HG03378 (cell line): ENCODE measurements at regions not wholly inside any gene's neighbourhood (a gene's known extent, or its start where the extent isn't known, plus 50 kb on each side); places are given as distances from the start of the nearest gene placed in this dataset.
"Not testable (repeated sequence)": the region's sequence is repeated elsewhere in the genome, so short reads cannot be mapped to it uniquely, and the experiment has no call there.

Source experiments
- ATAC-seq: cut with Tn5 transposase; IDR thresholded peaks from one replicate; pipeline ENCODE4 v1.9.1; 2021; ENCODE audit warnings: mild to moderate bottlenecking, moderate library complexity; ENCODE audit not compliant: unreplicated experiment

DNA sequence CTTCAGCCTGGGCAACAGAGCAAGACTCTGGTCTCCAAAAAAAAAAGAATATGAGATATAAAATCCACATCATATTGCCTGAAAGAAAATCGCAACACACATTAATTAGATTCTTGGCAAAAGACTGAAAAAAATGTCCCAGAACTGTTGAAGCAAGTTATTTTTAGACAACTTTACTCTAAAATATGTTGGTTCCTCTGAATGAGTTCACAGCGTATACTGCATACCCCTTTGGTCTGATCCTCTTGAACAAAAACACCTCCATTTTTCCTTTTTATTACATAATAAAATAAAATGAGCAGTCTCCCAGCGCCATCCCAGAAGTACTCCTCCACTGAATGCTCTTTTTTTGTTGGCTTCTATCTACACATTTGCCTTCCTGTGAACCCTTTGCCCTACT is 126.0 kb upstream of the TMEM170B start:
- no peak for ATAC-seq

DNA sequence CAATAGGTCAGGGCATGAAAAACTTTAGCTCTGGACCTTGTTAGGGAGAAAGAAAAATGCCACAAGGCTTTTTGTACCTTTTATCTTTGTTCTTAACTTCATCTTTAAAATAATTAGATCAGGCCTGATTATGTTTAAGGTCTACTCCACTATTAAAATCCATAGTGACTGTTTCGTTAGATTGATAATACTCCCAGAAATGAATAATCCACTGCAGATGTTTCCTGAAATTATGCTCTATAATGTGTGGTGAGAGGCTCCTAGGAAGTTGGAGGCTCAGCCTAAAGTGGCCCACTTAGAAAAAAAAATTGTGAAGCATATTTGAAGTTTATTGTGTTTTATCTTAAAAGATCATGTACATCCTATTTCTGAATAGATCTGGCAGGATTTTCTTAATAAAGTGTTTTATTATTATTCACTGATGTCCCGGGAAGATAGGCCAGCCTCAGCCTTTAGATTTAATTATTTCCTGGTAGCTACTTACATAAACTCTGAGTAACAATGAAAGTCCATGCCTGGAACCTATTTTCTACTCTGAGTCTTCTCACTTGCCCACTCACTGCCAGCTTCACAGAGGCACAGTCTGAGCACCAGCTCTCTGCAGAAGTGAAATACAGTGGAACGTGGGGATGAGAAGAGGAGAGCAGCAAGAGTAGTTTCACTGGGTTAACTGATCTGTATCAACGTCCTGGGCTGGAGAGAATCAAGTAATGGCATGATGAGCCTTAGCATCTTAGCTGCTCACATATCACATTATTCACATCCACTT is 126.8 kb upstream of the TMEM170B start:
- ATAC-seq = peak; percentile 55

- ATAC-seq = no peak
Measured at GRCh38 chr6:11409371-11409770, 128.2 kb upstream of the TMEM170B start.

GRCh38 chr6:11407414-11407813 is 130.1 kb upstream of the TMEM170B start:
- ATAC-seq = no peak

DNA sequence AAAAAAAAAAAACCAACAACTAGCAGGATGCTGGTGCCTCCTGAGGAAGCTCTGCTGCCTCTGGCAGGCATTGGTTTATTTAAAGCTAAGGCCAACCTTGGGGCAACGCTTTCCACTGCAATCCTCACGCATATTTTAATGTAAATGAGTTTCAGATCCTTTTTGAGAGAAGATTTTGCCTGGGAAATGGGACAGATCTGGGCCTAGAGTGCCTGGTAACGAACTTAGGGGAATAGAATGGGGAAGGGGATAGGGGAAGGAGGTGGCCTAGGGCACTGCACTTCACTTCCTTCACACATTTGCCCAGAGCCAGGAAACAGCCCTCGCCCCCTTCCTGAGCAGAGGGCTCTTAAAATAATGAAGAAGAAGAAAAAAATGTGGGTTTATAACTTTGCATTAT is 132.7 kb upstream of the TMEM170B start:
- no peak for ATAC-seq

- no peak for ATAC-seq
Measured at GRCh38 chr6:11404081-11404480, 133.5 kb upstream of the TMEM170B start.

DNA sequence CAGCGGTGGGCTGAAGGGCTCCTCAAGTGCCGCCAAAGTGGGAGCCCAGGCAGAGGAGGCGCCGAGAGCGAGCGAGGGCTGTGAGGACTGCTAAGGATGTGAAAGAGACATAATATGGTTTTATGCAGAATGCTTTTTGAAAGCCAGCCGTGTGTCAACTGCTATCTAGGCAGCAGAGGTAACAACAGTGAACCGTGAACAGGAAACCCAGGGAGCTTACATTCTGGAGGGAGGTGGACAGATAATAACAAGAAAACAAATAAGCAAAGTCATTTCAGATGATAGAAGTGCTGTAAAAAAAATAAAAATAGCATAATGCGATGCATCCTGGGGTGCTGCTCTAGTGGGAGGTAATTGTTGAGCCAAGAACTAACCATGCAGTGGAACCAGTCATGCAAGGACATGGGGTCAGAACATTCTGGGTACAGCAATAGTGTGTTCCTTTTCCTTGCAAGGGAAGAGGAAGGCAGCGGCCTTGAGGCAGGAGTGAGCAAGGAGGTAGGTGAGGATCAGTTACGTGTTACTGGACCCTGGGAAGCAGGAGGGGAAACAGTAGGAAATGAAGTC is 134.4 kb upstream of the TMEM170B start:
- no peak for ATAC-seq

- ATAC-seq = not testable (repeated sequence)
Measured at GRCh38 chr6:11402581-11402980, 135.0 kb upstream of the TMEM170B start.

DNA sequence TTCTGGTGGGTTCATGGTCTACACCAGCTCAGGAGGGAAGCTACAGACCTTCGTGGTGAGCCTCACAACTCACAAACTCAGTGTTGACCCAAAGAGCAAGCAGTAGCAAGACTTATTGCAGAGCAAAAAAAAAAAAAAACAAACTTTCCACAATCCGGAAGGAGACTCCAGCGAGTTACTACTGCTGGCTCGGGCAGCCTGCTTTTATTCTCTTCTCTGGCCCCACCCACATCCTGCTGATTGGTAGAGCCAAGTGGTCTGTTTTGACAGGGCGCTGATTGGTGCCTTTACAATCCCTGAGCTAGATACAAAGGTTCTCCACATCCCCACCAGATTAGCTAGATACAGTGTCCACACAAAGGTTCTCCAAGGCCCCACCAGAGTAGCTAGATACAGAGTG is 135.6 kb upstream of the TMEM170B start:
- ATAC-seq = not testable (repeated sequence)

DNA sequence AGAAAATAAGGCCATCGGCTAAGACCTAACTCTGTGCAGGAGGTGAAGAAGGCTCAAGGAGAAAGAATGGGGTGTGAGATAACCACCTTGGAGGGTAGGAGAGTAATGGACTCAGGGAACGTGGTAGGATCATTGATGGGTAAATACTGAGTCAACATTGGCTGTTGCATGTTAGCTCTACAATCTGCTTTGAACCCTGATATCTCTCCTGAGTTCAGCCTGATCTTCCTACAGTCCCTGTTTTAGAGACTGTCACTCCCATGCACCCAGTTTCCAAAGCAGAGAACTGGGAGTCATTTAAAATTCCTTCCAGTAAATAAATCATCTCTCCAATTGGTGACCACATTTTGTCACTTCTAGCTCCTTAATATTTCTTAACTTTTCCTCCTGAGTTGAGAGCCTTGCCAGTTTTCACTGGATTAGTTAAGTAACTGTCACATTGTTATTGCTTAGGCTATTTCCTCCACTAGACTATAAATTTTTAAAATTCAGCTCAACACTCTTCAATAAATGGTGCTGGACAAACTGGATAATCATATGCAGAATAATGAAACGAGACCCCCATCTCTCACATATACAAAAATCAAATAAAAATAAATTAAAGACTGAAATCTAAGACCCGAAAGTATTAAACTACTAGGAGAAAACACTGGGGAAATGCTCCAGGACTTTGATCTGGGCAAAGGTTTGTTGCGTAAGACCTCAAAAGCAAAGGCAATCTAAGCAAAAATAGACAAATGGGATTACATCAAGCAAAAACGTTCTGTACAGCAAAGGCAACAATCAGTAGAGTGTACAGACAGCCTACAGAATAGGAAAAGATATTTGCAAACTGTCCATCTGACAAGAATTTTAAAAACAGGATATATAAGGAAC is 138.9 kb upstream of the TMEM170B start:
- no peak for ATAC-seq

GRCh38 chr6:11397622-11398450 is 139.7 kb upstream of the TMEM170B start:
- no peak for ATAC-seq

- ATAC-seq = no peak
Measured at GRCh38 chr6:11396860-11397259, 140.7 kb upstream of the TMEM170B start.

GRCh38 chr6:11393713-11394627 is 143.6 kb upstream of the TMEM170B start:
- peak; percentile 67 for ATAC-seq

GRCh38 chr6:11392778-11393507 is 144.6 kb upstream of the TMEM170B start:
- ATAC-seq = no peak

GRCh38 chr6:11391934-11392777 is 145.4 kb upstream of the TMEM170B start:
- ATAC-seq = no peak

DNA sequence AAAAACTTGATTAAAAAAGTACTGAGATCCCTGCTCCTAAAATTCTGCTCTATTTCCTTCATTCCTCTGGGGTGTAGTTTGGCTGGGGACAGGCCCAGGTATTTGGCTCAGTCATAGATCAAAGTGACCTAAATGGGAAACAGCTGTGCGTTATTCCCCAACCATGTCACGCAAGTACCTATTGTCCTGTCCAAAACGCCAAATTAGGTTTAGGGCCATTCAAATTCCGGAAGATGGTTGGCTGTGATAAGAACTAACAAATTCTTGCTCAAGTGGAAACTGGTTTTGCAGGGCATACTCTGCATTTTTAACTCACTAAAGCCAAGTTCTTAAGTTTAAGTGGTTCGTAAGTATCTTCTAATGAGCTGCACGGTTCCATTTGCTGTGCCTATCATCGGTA is 147.6 kb upstream of the TMEM170B start:
- ATAC-seq = no peak

DNA sequence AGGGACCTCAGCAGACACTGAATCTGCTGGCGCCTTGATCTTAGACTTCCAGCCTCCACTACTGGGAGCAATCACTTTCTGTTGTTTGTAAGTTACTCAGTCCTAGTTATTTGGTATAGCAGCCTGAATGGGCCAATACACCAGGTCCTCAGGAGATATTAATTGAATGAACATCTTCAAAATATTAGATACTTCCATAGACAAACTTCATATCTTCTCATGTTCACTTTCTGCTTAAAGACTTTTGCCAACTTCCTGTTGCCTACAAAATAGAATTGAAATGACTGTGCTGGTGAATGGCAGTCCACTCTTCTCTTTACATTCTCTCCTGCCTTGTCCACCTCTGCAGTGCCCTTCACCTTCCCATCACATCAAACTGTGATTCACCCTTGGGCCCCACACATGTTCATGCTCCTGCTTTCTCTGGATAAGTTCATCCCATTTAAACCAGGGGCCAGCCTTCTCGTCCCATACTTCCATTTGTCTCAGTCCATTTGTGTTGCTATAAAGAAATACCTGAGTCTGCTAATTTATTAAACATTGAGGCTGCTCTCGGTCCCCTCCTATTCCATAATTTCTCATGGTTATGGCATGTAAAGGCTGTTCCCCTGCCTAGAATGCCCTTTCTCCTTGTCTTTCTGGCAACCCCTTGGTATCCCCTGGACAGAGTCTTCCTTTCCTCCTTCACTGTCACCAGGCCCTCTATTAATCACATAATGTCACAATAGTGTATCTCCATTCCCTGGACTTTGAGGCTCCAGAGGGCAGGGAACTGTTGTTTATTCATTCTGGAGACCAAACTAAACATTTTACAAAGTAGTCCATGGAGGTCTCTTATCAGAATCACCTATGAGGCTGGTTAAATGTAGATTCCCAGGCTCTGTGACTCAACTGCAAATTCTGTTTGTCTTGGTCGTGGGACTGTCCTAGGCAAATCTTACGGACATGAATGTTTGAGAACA is 148.3 kb upstream of the TMEM170B start:
- no peak for ATAC-seq
